Chondrocyte (in vitro differentiated cells): ENCODE measurements at regions not wholly inside any gene's neighbourhood (a gene's known extent, or its start where the extent isn't known, plus 50 kb on each side); places are given as distances from the start of the nearest gene placed in this dataset.

Experiments
- DNase-seq: peaks from one replicate; pipeline ENCODE4 v3.0.0; 2021; ENCODE audit warnings: mixed read lengths, low spot score
- H3K27ac Mint-ChIP-seq: one replicate; pipeline ENCODE4 v1.8.0; 2021; ENCODE audit warnings: mild to moderate bottlenecking, moderate library complexity, mixed read lengths; ENCODE audit not compliant: unreplicated experiment
- H3K27me3 Mint-ChIP-seq: 2 replicates; pipeline ENCODE4 v1.8.0; 2021; ENCODE audit warnings: low read depth, mixed read lengths
- H3K36me3 Mint-ChIP-seq: 2 replicates; pipeline ENCODE4 v1.8.0; 2021; ENCODE audit warnings: low read depth, mixed read lengths
- H3K4me1 Mint-ChIP-seq: 2 replicates; pipeline ENCODE4 v1.8.0; 2021; ENCODE audit warnings: low read depth, mild to moderate bottlenecking, mixed read lengths
- H3K4me3 Mint-ChIP-seq: one replicate; pipeline ENCODE4 v1.8.0; 2021; ENCODE audit warnings: mild to moderate bottlenecking, moderate library complexity, mixed read lengths; ENCODE audit not compliant: unreplicated experiment
- H3K9me3 Mint-ChIP-seq: 2 replicates; pipeline ENCODE4 v1.8.0; 2021; ENCODE audit warnings: low read depth, mixed read lengths
- TF ChIP-seq, protein P1 (sequence below): fragments of 200-600 bp; sonication (generic); IDR thresholded peaks from 2 replicates; pipeline ENCODE4 v1.5.0; 2021; ENCODE audit warnings: antibody characterized with exemption, mild to moderate bottlenecking, moderate library complexity

DNA sequence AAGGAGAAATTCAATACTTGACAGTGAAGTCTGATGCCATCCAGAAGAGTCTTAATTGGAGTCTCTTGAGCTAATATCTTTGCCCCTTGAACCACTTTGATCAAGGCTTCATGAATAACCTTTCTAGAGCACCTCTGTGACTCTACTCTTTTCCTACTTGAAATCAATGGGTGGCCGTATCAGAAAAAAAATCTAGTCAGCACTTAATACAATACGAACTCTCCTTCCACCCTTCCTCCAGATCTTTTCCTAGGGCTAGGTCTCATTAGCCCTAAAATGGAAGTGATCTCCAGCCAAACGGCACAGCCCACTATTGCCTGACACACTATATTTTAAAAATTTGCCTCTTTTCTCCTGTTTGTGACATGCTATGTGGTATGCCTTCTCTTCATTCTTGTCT, 129.6 kb upstream of the TLL1 start:
- no peaks in the 10 kb centered on the region for H3K27me3 Mint-ChIP-seq
- no peak overlapping the region for H3K27ac Mint-ChIP-seq
- TF ChIP-seq, protein P1, sequence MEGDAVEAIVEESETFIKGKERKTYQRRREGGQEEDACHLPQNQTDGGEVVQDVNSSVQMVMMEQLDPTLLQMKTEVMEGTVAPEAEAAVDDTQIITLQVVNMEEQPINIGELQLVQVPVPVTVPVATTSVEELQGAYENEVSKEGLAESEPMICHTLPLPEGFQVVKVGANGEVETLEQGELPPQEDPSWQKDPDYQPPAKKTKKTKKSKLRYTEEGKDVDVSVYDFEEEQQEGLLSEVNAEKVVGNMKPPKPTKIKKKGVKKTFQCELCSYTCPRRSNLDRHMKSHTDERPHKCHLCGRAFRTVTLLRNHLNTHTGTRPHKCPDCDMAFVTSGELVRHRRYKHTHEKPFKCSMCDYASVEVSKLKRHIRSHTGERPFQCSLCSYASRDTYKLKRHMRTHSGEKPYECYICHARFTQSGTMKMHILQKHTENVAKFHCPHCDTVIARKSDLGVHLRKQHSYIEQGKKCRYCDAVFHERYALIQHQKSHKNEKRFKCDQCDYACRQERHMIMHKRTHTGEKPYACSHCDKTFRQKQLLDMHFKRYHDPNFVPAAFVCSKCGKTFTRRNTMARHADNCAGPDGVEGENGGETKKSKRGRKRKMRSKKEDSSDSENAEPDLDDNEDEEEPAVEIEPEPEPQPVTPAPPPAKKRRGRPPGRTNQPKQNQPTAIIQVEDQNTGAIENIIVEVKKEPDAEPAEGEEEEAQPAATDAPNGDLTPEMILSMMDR: no peak
- H3K36me3 Mint-ChIP-seq: no peaks in the 10 kb centered on the region
- peaks cover 14% of the 10 kb centered on the region for H3K4me1 Mint-ChIP-seq
- no peak overlapping the region for H3K4me3 Mint-ChIP-seq
- DNase-seq: no peak
- H3K9me3 Mint-ChIP-seq: no peaks in the 10 kb centered on the region

DNA sequence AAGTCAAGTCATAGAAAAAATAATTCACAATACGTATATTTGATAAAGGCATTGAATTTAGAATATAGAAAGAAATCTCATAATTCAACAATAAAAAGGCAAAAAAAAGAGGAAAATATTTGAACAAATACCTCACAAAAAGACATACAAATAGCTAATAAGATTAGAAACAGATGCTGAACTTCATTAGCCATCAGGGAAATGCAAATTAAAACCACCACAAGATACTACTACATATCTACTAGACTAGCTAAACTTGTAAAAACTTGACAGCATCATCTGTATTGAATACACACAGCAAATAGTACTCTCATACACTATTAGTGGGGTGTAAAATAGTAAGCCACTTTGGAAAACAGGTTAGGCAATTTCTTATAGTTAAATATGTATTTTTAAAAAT, 128.7 kb upstream of the TLL1 start:
- no peaks in the 10 kb centered on the region for H3K27me3 Mint-ChIP-seq
- H3K4me1 Mint-ChIP-seq: peaks cover 8% of the 10 kb centered on the region
- TF ChIP-seq, protein P1: no peak
- DNase-seq: no peak
- no peaks in the 10 kb centered on the region for H3K36me3 Mint-ChIP-seq
- no peak overlapping the region for H3K4me3 Mint-ChIP-seq
- no peaks in the 10 kb centered on the region for H3K9me3 Mint-ChIP-seq
- H3K27ac Mint-ChIP-seq: no peak overlapping the region

DNA sequence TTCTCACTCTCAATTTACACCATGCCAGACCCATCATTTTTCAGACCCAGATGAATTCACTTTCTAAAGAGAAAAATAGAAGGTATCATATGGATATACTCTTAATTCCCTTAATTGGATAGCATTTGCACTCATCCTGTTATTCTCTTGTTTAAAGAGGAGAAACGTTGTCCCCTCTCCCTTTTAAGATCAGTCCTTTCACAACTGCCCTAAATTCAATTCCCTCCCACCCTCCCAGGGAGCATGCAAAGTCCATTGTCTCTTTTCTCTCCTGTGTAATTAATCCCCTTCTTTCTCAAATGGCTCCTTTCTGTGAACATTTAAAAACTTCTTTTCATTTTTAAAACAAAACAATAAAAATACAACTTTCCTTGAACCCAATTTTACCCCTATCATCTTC, 124.7 kb upstream of the TLL1 start:
- peaks cover 2% of the 10 kb centered on the region for H3K36me3 Mint-ChIP-seq
- H3K27me3 Mint-ChIP-seq: peaks cover 12% of the 10 kb centered on the region
- H3K27ac Mint-ChIP-seq: no peak overlapping the region
- no peak for DNase-seq
- no peaks in the 10 kb centered on the region for H3K9me3 Mint-ChIP-seq
- no peak overlapping the region for H3K4me3 Mint-ChIP-seq
- H3K4me1 Mint-ChIP-seq: no peaks in the 10 kb centered on the region
- TF ChIP-seq, protein P1: no peak

DNA sequence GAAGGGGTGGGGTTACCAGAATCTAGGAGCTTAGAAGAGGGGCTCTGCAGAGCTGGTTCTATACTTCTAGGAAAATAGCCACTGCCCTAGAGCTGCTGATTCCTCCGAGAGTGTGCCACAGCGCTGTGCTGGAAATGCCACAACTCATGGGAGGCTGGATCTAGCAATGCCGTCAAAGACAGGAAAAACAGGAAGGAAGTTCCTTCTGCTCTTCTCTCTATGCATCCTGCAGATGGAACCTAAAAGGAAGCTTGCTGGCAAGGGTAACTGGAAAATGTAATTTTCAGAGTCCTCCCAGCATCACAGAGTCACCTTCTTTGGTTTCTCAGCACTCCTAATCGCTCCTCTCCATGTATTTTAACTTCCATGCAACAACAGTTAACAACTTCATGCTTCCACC, 121.2 kb upstream of the TLL1 start:
- Mint-ChIP-seq H3K27ac (no peak overlapping the region), H3K27me3 (peaks cover 12% of the 10 kb centered on the region), H3K9me3 (no peaks in the 10 kb centered on the region), H3K36me3 (peaks cover 2% of the 10 kb centered on the region), H3K4me1 (no peaks in the 10 kb centered on the region), H3K4me3 (no peak overlapping the region)
- TF ChIP-seq, protein P1: no peak
- no peak for DNase-seq

DNA sequence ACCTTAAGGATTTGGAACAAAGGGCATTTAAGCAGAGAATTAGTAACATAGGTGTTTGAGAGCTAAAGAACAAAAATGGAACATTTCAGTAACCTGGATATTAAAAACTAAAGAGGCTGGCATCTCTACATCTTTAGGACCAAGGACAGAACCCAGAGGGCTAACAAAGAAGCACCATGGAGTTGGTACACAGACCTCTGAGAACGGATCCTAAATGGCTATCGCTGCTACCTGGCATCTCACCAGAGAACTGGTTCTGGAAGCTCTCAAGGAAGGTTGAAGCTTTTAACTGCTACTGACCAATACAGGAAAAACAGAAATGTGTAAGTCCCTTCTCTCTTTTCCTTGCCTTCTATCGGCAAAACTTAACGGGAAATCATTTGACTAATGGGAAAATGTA, 118.4 kb upstream of the TLL1 start:
- TF ChIP-seq, protein P1: no peak
- no peak overlapping the region for H3K4me3 Mint-ChIP-seq
- no peak overlapping the region for H3K27ac Mint-ChIP-seq
- no peak for DNase-seq
- peaks cover 17% of the 10 kb centered on the region for H3K4me1 Mint-ChIP-seq
- no peaks in the 10 kb centered on the region for H3K9me3 Mint-ChIP-seq
- H3K36me3 Mint-ChIP-seq: peaks cover 2% of the 10 kb centered on the region
- H3K27me3 Mint-ChIP-seq: peaks cover 12% of the 10 kb centered on the region
